Mesendoderm (in vitro differentiated cells): ENCODE measurements at regions not wholly inside any gene's neighbourhood (a gene's known extent, or its start where the extent isn't known, plus 50 kb on each side); places are given as distances from the start of the nearest gene placed in this dataset.

Experiments
- DNase-seq: peaks from one replicate; pipeline ENCODE4 v3.0.0; 2013
- H2AK5ac ChIP-seq: 2 replicates; pipeline ENCODE4 v1.6.1; 2013; ENCODE audit warnings: low read length, inconsistent platforms
- H2BK120ac ChIP-seq: 2 replicates; pipeline ENCODE4 v1.6.1; 2013; ENCODE audit warnings: low read depth, mild to moderate bottlenecking, low read length, moderate library complexity, mixed read lengths
- H2BK15ac ChIP-seq: replicated peaks from 2 replicates; pipeline ENCODE4 v1.6.1; 2013; ENCODE audit warnings: low read depth, mild to moderate bottlenecking, moderate library complexity
- H2BK5ac ChIP-seq: 2 replicates; pipeline ENCODE4 v1.6.1; 2013; ENCODE audit warnings: low read length, inconsistent platforms
- H3K18ac ChIP-seq: 2 replicates; pipeline ENCODE4 v1.6.1; 2013; ENCODE audit warnings: mild to moderate bottlenecking, low read length, mixed read lengths
- H3K23ac ChIP-seq: one replicate; pipeline ENCODE4 v1.6.1; 2013; ENCODE audit warnings: low read length
- H3K27ac ChIP-seq: 2 replicates; pipeline ENCODE4 v1.5.1; 2013; ENCODE audit warnings: low read depth, mild to moderate bottlenecking, inconsistent platforms, low read length, moderate library complexity
- H3K27me3 ChIP-seq: 2 replicates; pipeline ENCODE4 v1.6.1; 2013; ENCODE audit warnings: low read length, control low read depth, mild to moderate bottlenecking, inconsistent platforms; ENCODE audit not compliant: insufficient read depth, poor library complexity
- H3K36me3 ChIP-seq: 2 replicates; pipeline ENCODE4 v1.6.1; 2013; ENCODE audit warnings: low read length, inconsistent platforms; ENCODE audit not compliant: control insufficient read depth, insufficient read depth
- H3K4ac ChIP-seq: one replicate; pipeline ENCODE4 v1.6.1; 2013; ENCODE audit warnings: low read depth, mild to moderate bottlenecking, low read length, moderate library complexity
- H3K4me1 ChIP-seq: 2 replicates; pipeline ENCODE4 v1.6.1; 2013; ENCODE audit warnings: low read depth, low read length, inconsistent platforms; ENCODE audit not compliant: control insufficient read depth
- H3K4me2 ChIP-seq: 2 replicates; pipeline ENCODE4 v1.6.1; 2013; ENCODE audit warnings: low read length
- H3K4me3 ChIP-seq: 2 replicates; pipeline ENCODE4 v1.5.1; 2013; ENCODE audit warnings: mild to moderate bottlenecking, low read length
- H3K56ac ChIP-seq: one replicate; pipeline ENCODE4 v1.6.1; 2013; ENCODE audit warnings: low read length
- H3K79me1 ChIP-seq: 2 replicates; pipeline ENCODE4 v1.6.1; 2013; ENCODE audit warnings: low read length, inconsistent platforms
- H3K79me2 ChIP-seq: 2 replicates; pipeline ENCODE4 v1.6.1; 2013; ENCODE audit warnings: mild to moderate bottlenecking, low read length; ENCODE audit not compliant: control insufficient read depth, insufficient read depth
- H3K9ac ChIP-seq: 2 replicates; pipeline ENCODE4 v1.6.1; 2013; ENCODE audit warnings: low read length, inconsistent platforms
- H4K5ac ChIP-seq: one replicate; pipeline ENCODE4 v1.6.1; 2013; ENCODE audit warnings: low read length
- H4K8ac ChIP-seq: one replicate; pipeline ENCODE4 v1.6.1; 2013; ENCODE audit warnings: low read depth, mild to moderate bottlenecking, control low read depth, low read length, moderate library complexity
- WGBS: extraction: QIAGEN DNeasy Blood & Tissue Kit; methylation state at CpG from one replicate; pipeline ENCODE4 v1.1.7; 2013; ENCODE audit warnings: low lambda C conversion rate, missing lambda C conversion rate; ENCODE audit not compliant: insufficient coverage; ENCODE audit errors: extremely low coverage; 5-methylcytosine and 5-hydroxymethylcytosine counted together

- H3K27ac ChIP-seq: no peak overlapping the region
- no peak overlapping the region for H3K4me2 ChIP-seq
- no peak overlapping the region for H4K8ac ChIP-seq
- H3K4me3 ChIP-seq: no peak overlapping the region
- no peak overlapping the region for H2AK5ac ChIP-seq
- H2BK15ac ChIP-seq: no peak overlapping the region
- no peaks in the 10 kb centered on the region for H3K27me3 ChIP-seq
- H4K5ac ChIP-seq: no peak overlapping the region
- H3K4ac ChIP-seq: no peak overlapping the region
- WGBS: no CpG with 5 or more reads among the region's 5 CpGs
- H2BK120ac ChIP-seq: no peak overlapping the region
- no peaks in the 10 kb centered on the region for H3K79me2 ChIP-seq
- no peaks in the 10 kb centered on the region for H3K36me3 ChIP-seq
- no peak overlapping the region for H3K18ac ChIP-seq
- no peaks in the 10 kb centered on the region for H3K79me1 ChIP-seq
- H3K23ac ChIP-seq: no peak overlapping the region
- no peak overlapping the region for H3K9ac ChIP-seq
- H2BK5ac ChIP-seq: no peak overlapping the region
- no peaks in the 10 kb centered on the region for H3K4me1 ChIP-seq
- no peak overlapping the region for H3K56ac ChIP-seq
- DNase-seq: no peak
These were observed 330.4 kb upstream of the NWD2 start for GRCh38 chr4:36914106-36914505.

DNA sequence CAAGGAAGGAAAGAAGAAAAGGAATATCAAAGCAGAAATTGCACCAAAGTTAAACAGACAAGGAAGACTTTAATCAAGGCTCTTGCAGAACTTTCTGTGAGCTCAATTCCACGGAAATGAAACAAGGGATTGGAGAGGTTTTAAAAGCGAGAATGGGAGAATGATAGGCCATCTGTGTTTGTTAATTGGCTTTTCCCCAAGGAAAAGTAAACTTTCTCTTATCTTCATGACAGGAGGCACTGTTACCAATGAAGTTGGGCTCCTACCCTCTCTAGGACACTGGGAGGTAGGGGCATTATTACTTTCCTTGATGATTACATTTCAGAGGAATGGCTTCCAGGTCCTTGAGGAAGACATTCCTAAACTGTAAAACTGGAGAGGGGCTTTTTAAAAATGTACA, 328.8 kb upstream of the NWD2 start:
- no peak overlapping the region for H3K27ac ChIP-seq
- no CpG with 5 or more reads among the region's 2 CpGs for WGBS
- H3K79me2 ChIP-seq: no peaks in the 10 kb centered on the region
- no peaks in the 10 kb centered on the region for H3K27me3 ChIP-seq
- no peak overlapping the region for H2BK120ac ChIP-seq
- H4K8ac ChIP-seq: no peak overlapping the region
- no peak overlapping the region for H3K4me3 ChIP-seq
- H3K36me3 ChIP-seq: no peaks in the 10 kb centered on the region
- H3K4me2 ChIP-seq: no peak overlapping the region
- no peak overlapping the region for H3K56ac ChIP-seq
- no peak overlapping the region for H2AK5ac ChIP-seq
- H4K5ac ChIP-seq: no peak overlapping the region
- peak; percentile 63 for DNase-seq
- H3K23ac ChIP-seq: no peak overlapping the region
- H2BK15ac ChIP-seq: no peak overlapping the region
- no peak overlapping the region for H3K4ac ChIP-seq
- no peak overlapping the region for H3K9ac ChIP-seq
- no peaks in the 10 kb centered on the region for H3K79me1 ChIP-seq
- H3K18ac ChIP-seq: peak overlapping the region; percentile 60
- no peak overlapping the region for H2BK5ac ChIP-seq
- H3K4me1 ChIP-seq: no peaks in the 10 kb centered on the region

GRCh38 chr4:36917413-36917812, 327.1 kb upstream of the NWD2 start:
- Histone ChIP-seq H3K4me3 (no peak overlapping the region), H3K4ac (no peak overlapping the region), H3K27ac (no peak overlapping the region), H3K4me1 (no peaks in the 10 kb centered on the region), H3K23ac (no peak overlapping the region), H3K79me2 (no peaks in the 10 kb centered on the region), H2BK15ac (no peak overlapping the region), H3K56ac (no peak overlapping the region), H2AK5ac (no peak overlapping the region), H4K8ac (no peak overlapping the region), H4K5ac (no peak overlapping the region), H2BK5ac (no peak overlapping the region), H3K36me3 (no peaks in the 10 kb centered on the region), H3K4me2 (no peak overlapping the region), H3K9ac (no peak overlapping the region), H3K27me3 (no peaks in the 10 kb centered on the region), H3K18ac (no peak overlapping the region), H3K79me1 (no peaks in the 10 kb centered on the region), H2BK120ac (no peak overlapping the region)
- no CpG with 5 or more reads among the region's 6 CpGs for WGBS
- no peak for DNase-seq

GRCh38 chr4:36919721-36920120, 324.8 kb upstream of the NWD2 start:
- Histone ChIP-seq H3K79me2 (no peaks in the 10 kb centered on the region), H3K23ac (no peak overlapping the region), H3K4me2 (no peak overlapping the region), H3K4me1 (no peaks in the 10 kb centered on the region), H3K27me3 (no peaks in the 10 kb centered on the region), H3K4me3 (no peak overlapping the region), H2AK5ac (no peak overlapping the region), H3K9ac (no peak overlapping the region), H2BK120ac (no peak overlapping the region), H4K5ac (no peak overlapping the region), H2BK5ac (no peak overlapping the region), H4K8ac (no peak overlapping the region), H3K56ac (no peak overlapping the region), H3K36me3 (no peaks in the 10 kb centered on the region), H2BK15ac (no peak overlapping the region), H3K18ac (no peak overlapping the region), H3K4ac (no peak overlapping the region), H3K27ac (no peak overlapping the region), H3K79me1 (no peaks in the 10 kb centered on the region)
- no CpG with 5 or more reads among the region's 2 CpGs for WGBS
- no peak for DNase-seq

DNA sequence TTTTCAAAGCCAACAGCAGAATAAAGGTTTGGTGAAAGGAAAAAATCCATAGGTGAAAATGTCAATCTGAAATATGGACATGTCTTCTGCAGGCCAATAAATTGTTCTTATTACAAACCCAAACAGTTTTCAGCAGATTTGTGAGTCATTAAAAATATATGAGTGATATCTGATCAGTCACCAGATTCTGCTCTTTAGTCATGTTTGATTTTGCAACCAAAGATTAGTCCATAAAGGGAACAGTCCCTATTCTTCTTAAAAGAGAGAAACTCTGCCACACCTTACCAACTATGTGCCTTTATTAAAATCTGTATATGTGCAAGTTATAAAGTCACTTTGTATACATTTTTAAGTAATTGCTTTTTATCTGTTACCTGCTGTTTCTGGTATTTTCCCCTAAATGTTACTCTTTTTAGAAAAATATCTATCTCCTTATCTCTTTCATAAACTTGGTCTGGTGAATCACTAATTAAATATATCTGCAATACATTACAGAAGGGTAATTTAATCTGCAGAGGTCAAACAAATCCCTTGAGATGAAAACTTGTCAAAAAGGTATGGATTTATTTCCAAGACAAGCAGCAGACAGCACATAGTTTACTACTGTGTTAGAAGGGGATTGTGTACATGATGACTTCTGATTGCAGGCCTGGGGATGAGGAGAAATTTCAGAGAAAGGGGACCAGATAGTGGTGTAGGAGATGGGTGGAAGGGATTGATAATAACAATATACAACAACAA, 322.9 kb upstream of the NWD2 start:
- Histone ChIP-seq H2BK15ac (no peak overlapping the region), H4K5ac (no peak overlapping the region), H3K79me1 (no peaks in the 10 kb centered on the region), H3K56ac (no peak overlapping the region), H2AK5ac (no peak overlapping the region), H3K23ac (no peak overlapping the region), H3K9ac (no peak overlapping the region), H3K79me2 (no peaks in the 10 kb centered on the region), H2BK5ac (no peak overlapping the region), H4K8ac (no peak overlapping the region), H3K4ac (no peak overlapping the region), H3K4me1 (no peaks in the 10 kb centered on the region), H3K27me3 (no peaks in the 10 kb centered on the region), H3K4me3 (no peak overlapping the region), H3K18ac (no peak overlapping the region), H3K4me2 (no peak overlapping the region), H3K36me3 (no peaks in the 10 kb centered on the region), H3K27ac (no peak overlapping the region), H2BK120ac (no peak overlapping the region)
- DNase-seq: no peak

- no CpG with 5 or more reads among the region's 1 CpG for WGBS
- no peak overlapping the region for H3K27ac ChIP-seq
- H4K8ac ChIP-seq: no peak overlapping the region
- peak; percentile 8 for DNase-seq
- no peak overlapping the region for H3K4me3 ChIP-seq
- no peak overlapping the region for H3K18ac ChIP-seq
- H3K79me1 ChIP-seq: no peaks in the 10 kb centered on the region
- H3K4me2 ChIP-seq: no peak overlapping the region
- H3K9ac ChIP-seq: no peak overlapping the region
- no peak overlapping the region for H4K5ac ChIP-seq
- H3K36me3 ChIP-seq: no peaks in the 10 kb centered on the region
- no peaks in the 10 kb centered on the region for H3K79me2 ChIP-seq
- no peak overlapping the region for H3K23ac ChIP-seq
- H2AK5ac ChIP-seq: no peak overlapping the region
- no peak overlapping the region for H2BK5ac ChIP-seq
- no peak overlapping the region for H3K56ac ChIP-seq
- no peak overlapping the region for H3K4ac ChIP-seq
- H3K27me3 ChIP-seq: no peaks in the 10 kb centered on the region
- H2BK15ac ChIP-seq: no peak overlapping the region
- H3K4me1 ChIP-seq: no peaks in the 10 kb centered on the region
- no peak overlapping the region for H2BK120ac ChIP-seq
These were observed 313.9 kb upstream of the NWD2 start for GRCh38 chr4:36930562-36931111.
